Activated B cell treated with CpG ODN at 0.5 μM for 24 hours (primary cell): ENCODE measurements at regions not wholly inside any gene's neighbourhood (a gene's known extent, or its start where the extent isn't known, plus 50 kb on each side); places are given as distances from the start of the nearest gene placed in this dataset.

Experiments
- ATAC-seq: fragments of 200-7000 bp; cut with Tn5 transposase; one replicate; pipeline ENCODE4 v1.10.0; 2021; ENCODE audit warnings: low read depth, mild to moderate bottlenecking, moderate library complexity
- CTCF ChIA-PET: fragments of 350-600 bp; sonication (Branson Sonifier 250); formaldehyde crosslinking; loops from one replicate; lab custom pipeline; 2021; ENCODE audit warnings: antibody characterized with exemption; lab: Charles Lee
- POLR2A ChIA-PET: fragments of 350-600 bp; sonication (Branson Sonifier 250); formaldehyde crosslinking; loops from one replicate; lab custom pipeline; 2021; ENCODE audit warnings: antibody characterized with exemption; lab: Charles Lee
- DNase-seq: peaks from one replicate; pipeline ENCODE4 v3.0.0; 2022
- H3K27ac Mint-ChIP-seq: one replicate; pipeline ENCODE4 v1.8.0; 2020; ENCODE audit warnings: mixed read lengths
- H3K27me3 Mint-ChIP-seq: one replicate; pipeline ENCODE4 v1.8.0; 2021; ENCODE audit warnings: mixed read lengths
- H3K36me3 Mint-ChIP-seq: one replicate; pipeline ENCODE4 v1.8.0; 2021; ENCODE audit warnings: low read depth, mixed read lengths
- H3K4me1 Mint-ChIP-seq: one replicate; pipeline ENCODE4 v1.8.0; 2021; ENCODE audit warnings: mixed read lengths
- H3K4me3 Mint-ChIP-seq: one replicate; pipeline ENCODE4 v1.8.0; 2020; ENCODE audit warnings: mild to moderate bottlenecking, mixed read lengths
- H3K9me3 Mint-ChIP-seq: one replicate; pipeline ENCODE4 v1.8.0; 2020; ENCODE audit warnings: mixed read lengths
- CTCF ChIP-seq: fragments of 200-600 bp; IDR thresholded peaks from one replicate; pipeline ENCODE4 v1.8.0; 2022; ENCODE audit warnings: antibody characterized with exemption, mild to moderate bottlenecking
- intact Hi-C: fragments of 100-400 bp; cut with micrococcal nuclease; formaldehyde crosslinking; loops from one replicate; pipeline ENCODE4 v1.15.1; 2024

- Mint-ChIP-seq H3K27me3 (no peaks in the 10 kb centered on the region), H3K27ac (no peak overlapping the region), H3K4me3 (no peak overlapping the region), H3K9me3 (peaks cover 2% of the 10 kb centered on the region), H3K36me3 (no peaks in the 10 kb centered on the region), H3K4me1 (no peaks in the 10 kb centered on the region)
- DNase-seq (no peak), ATAC-seq (no peak)
- TF ChIP-seq CTCF: no peak
- CTCF ChIA-PET: no interaction called here
- intact Hi-C loops: no loop called here
- POLR2A ChIA-PET: no interaction called here
These were observed 236.2 kb upstream of the FLRT2 start for GRCh38 chr14:85293612-85294234.

GRCh38 chr14:85295318-85295717 is 234.6 kb upstream of the FLRT2 start:
- ATAC-seq (no peak), DNase-seq (no peak)
- Mint-ChIP-seq H3K27me3 (no peaks in the 10 kb centered on the region), H3K36me3 (no peaks in the 10 kb centered on the region), H3K4me3 (no peak overlapping the region), H3K9me3 (peaks cover 7% of the 10 kb centered on the region), H3K4me1 (no peaks in the 10 kb centered on the region), H3K27ac (no peak overlapping the region)
- TF ChIP-seq CTCF: no peak
- POLR2A ChIA-PET: no interaction called here
- CTCF ChIA-PET: no interaction called here
- intact Hi-C loops: no loop called here

- ATAC-seq (no peak), DNase-seq (no peak)
- Mint-ChIP-seq H3K9me3 (peaks cover 7% of the 10 kb centered on the region), H3K4me1 (no peaks in the 10 kb centered on the region), H3K27me3 (no peaks in the 10 kb centered on the region), H3K4me3 (no peak overlapping the region), H3K27ac (no peak overlapping the region), H3K36me3 (no peaks in the 10 kb centered on the region)
- POLR2A ChIA-PET: no interaction called here
- TF ChIP-seq CTCF: no peak
- intact Hi-C loops: no loop called here
- CTCF ChIA-PET: no interaction called here
These were observed 233.3 kb upstream of the FLRT2 start for GRCh38 chr14:85296456-85297210.

- no peak overlapping the region for H3K4me3 Mint-ChIP-seq
- ATAC-seq: no peak
- peaks cover 7% of the 10 kb centered on the region for H3K9me3 Mint-ChIP-seq
- POLR2A ChIA-PET: no interaction called here
- no peak overlapping the region for H3K27ac Mint-ChIP-seq
- no peaks in the 10 kb centered on the region for H3K4me1 Mint-ChIP-seq
- H3K27me3 Mint-ChIP-seq: no peaks in the 10 kb centered on the region
- no peak for DNase-seq
- no peaks in the 10 kb centered on the region for H3K36me3 Mint-ChIP-seq
- intact Hi-C loops: no loop called here
- CTCF ChIA-PET: no interaction called here
- no peak for TF ChIP-seq CTCF
These were observed 229.8 kb upstream of the FLRT2 start for GRCh38 chr14:85300107-85300506.

GRCh38 chr14:85301506-85301905 is 228.4 kb upstream of the FLRT2 start:
- H3K4me1 Mint-ChIP-seq: no peaks in the 10 kb centered on the region
- POLR2A ChIA-PET: no interaction called here
- CTCF ChIA-PET: no interaction called here
- H3K27ac Mint-ChIP-seq: no peak overlapping the region
- no peaks in the 10 kb centered on the region for H3K36me3 Mint-ChIP-seq
- TF ChIP-seq CTCF: no peak
- DNase-seq: no peak
- H3K4me3 Mint-ChIP-seq: no peak overlapping the region
- no peak for ATAC-seq
- no peaks in the 10 kb centered on the region for H3K27me3 Mint-ChIP-seq
- H3K9me3 Mint-ChIP-seq: peaks cover 5% of the 10 kb centered on the region
- intact Hi-C loops: no loop called here
